ENCODE measurements at regions not wholly inside any gene's neighbourhood (a gene's known extent, or its start where the extent isn't known, plus 50 kb on each side); places are given as distances from the start of the nearest gene placed in this dataset.

- Histone ChIP-seq H2AFZ (ENCODE audit: insufficient read depth, low read length, poor library complexity) (no peak overlapping the region), H3K4me2 (ENCODE audit: low read length) (no peak overlapping the region), H3K79me2 (ENCODE audit: control insufficient read depth, insufficient read depth, low read length, poor library complexity) (no peaks in the 10 kb centered on the region), H2AK5ac (ENCODE audit: low read length) (no peak overlapping the region), H3K79me1 (ENCODE audit: low read length) (no peaks in the 10 kb centered on the region), H2BK5ac (ENCODE audit: low read depth, low read length, poor library complexity) (no peak overlapping the region), H3K4me1 (ENCODE audit: control insufficient read depth in 1 of 2, insufficient read depth in 2 of 2, low read length in 2 of 2) (peaks cover 0 to 2% of the 10 kb centered on the region in 2 experiments), H3K23ac (ENCODE audit: low read length) (no peak overlapping the region), H3K18ac (ENCODE audit: low read length) (no peak overlapping the region), H3K27me3 (ENCODE audit: insufficient read depth, low read length) (no peaks in the 10 kb centered on the region), H3K36me3 (ENCODE audit: control insufficient read depth in 1 of 2, insufficient read depth in 2 of 2, low read length in 2 of 2) (no peaks in the 10 kb centered on the region), H2BK12ac (ENCODE audit: low read length) (no peak overlapping the region), H3K4me3 (ENCODE audit: low read depth, low read length) (no peak overlapping the region), H3K27ac (ENCODE audit: low read depth, low read length) (no peak overlapping the region), H3K14ac (ENCODE audit: low read length) (no peak overlapping the region), H2BK120ac (ENCODE audit: insufficient read depth, low read length, poor library complexity) (no peak overlapping the region), H4K91ac (ENCODE audit: low read depth, low read length) (no peak overlapping the region), H3K9ac (ENCODE audit: low read length) (no peak overlapping the region), H3K9me3 (ENCODE audit: insufficient read depth, low read depth, low read length) (no peaks in the 10 kb centered on the region), H3K4ac (ENCODE audit: low read depth, low read length) (no peak overlapping the region), H4K12ac (ENCODE audit: low read depth, low read length) (no peak overlapping the region), H4K8ac (ENCODE audit: low read depth, low read length) (no peak overlapping the region)
- DNase-seq: no peak
Measured at GRCh38 chr3:35519936-35520335, 119.4 kb upstream of the ARPP21 start.

- Histone ChIP-seq H3K79me1 (ENCODE audit: low read length) (no peaks in the 10 kb centered on the region), H3K27me3 (ENCODE audit: insufficient read depth, low read length) (no peaks in the 10 kb centered on the region), H2AK5ac (ENCODE audit: low read length) (no peak overlapping the region), H3K27ac (ENCODE audit: low read depth, low read length) (no peak overlapping the region), H2BK5ac (ENCODE audit: low read depth, low read length, poor library complexity) (no peak overlapping the region), H3K18ac (ENCODE audit: low read length) (no peak overlapping the region), H3K9ac (ENCODE audit: low read length) (no peak overlapping the region), H4K91ac (ENCODE audit: low read depth, low read length) (no peak overlapping the region), H3K4me3 (ENCODE audit: low read depth, low read length) (no peak overlapping the region), H4K12ac (ENCODE audit: low read depth, low read length) (no peak overlapping the region), H4K8ac (ENCODE audit: low read depth, low read length) (no peak overlapping the region), H3K14ac (ENCODE audit: low read length) (no peak overlapping the region), H3K36me3 (ENCODE audit: control insufficient read depth in 1 of 2, insufficient read depth in 2 of 2, low read length in 2 of 2) (no peaks in the 10 kb centered on the region), H3K9me3 (ENCODE audit: insufficient read depth, low read depth, low read length) (no peaks in the 10 kb centered on the region), H2BK12ac (ENCODE audit: low read length) (no peak overlapping the region), H3K4ac (ENCODE audit: low read depth, low read length) (no peak overlapping the region), H3K4me1 (ENCODE audit: control insufficient read depth in 1 of 2, insufficient read depth in 2 of 2, low read length in 2 of 2) (peaks cover 0 to 2% of the 10 kb centered on the region in 2 experiments), H3K79me2 (ENCODE audit: control insufficient read depth, insufficient read depth, low read length, poor library complexity) (no peaks in the 10 kb centered on the region), H3K4me2 (ENCODE audit: low read length) (no peak overlapping the region), H2AFZ (ENCODE audit: insufficient read depth, low read length, poor library complexity) (no peak overlapping the region), H2BK120ac (ENCODE audit: insufficient read depth, low read length, poor library complexity) (no peak overlapping the region), H3K23ac (ENCODE audit: low read length) (no peak overlapping the region)
- WGBS (ENCODE audit: extremely low coverage, insufficient coverage, insufficient read length): no CpG with 5 or more reads among the region's 3 CpGs
- DNase-seq: no peak
Measured at GRCh38 chr3:35521196-35521595, 118.1 kb upstream of the ARPP21 start.

GRCh38 chr3:35522450-35522849, 116.9 kb upstream of the ARPP21 start:
- no CpG with 5 or more reads among the region's 3 CpGs for WGBS (ENCODE audit: extremely low coverage, insufficient coverage, insufficient read length)
- Histone ChIP-seq H3K79me1 (ENCODE audit: low read length) (no peaks in the 10 kb centered on the region), H2BK120ac (ENCODE audit: insufficient read depth, low read length, poor library complexity) (no peak overlapping the region), H4K91ac (ENCODE audit: low read depth, low read length) (no peak overlapping the region), H4K8ac (ENCODE audit: low read depth, low read length) (no peak overlapping the region), H2BK12ac (ENCODE audit: low read length) (no peak overlapping the region), H3K79me2 (ENCODE audit: control insufficient read depth, insufficient read depth, low read length, poor library complexity) (no peaks in the 10 kb centered on the region), H3K4me1 (ENCODE audit: control insufficient read depth in 1 of 2, insufficient read depth in 2 of 2, low read length in 2 of 2) (peaks cover 0 to 2% of the 10 kb centered on the region in 2 experiments), H2BK5ac (ENCODE audit: low read depth, low read length, poor library complexity) (no peak overlapping the region), H3K27me3 (ENCODE audit: insufficient read depth, low read length) (no peaks in the 10 kb centered on the region), H2AK5ac (ENCODE audit: low read length) (no peak overlapping the region), H3K27ac (ENCODE audit: low read depth, low read length) (no peak overlapping the region), H4K12ac (ENCODE audit: low read depth, low read length) (no peak overlapping the region), H2AFZ (ENCODE audit: insufficient read depth, low read length, poor library complexity) (no peak overlapping the region), H3K14ac (ENCODE audit: low read length) (no peak overlapping the region), H3K4ac (ENCODE audit: low read depth, low read length) (no peak overlapping the region), H3K9ac (ENCODE audit: low read length) (no peak overlapping the region), H3K4me3 (ENCODE audit: low read depth, low read length) (no peak overlapping the region), H3K9me3 (ENCODE audit: insufficient read depth, low read depth, low read length) (no peaks in the 10 kb centered on the region), H3K23ac (ENCODE audit: low read length) (no peak overlapping the region), H3K36me3 (ENCODE audit: control insufficient read depth in 1 of 2, insufficient read depth in 2 of 2, low read length in 2 of 2) (no peaks in the 10 kb centered on the region), H3K18ac (ENCODE audit: low read length) (no peak overlapping the region), H3K4me2 (ENCODE audit: low read length) (no peak overlapping the region)
- no peak for DNase-seq

DNA sequence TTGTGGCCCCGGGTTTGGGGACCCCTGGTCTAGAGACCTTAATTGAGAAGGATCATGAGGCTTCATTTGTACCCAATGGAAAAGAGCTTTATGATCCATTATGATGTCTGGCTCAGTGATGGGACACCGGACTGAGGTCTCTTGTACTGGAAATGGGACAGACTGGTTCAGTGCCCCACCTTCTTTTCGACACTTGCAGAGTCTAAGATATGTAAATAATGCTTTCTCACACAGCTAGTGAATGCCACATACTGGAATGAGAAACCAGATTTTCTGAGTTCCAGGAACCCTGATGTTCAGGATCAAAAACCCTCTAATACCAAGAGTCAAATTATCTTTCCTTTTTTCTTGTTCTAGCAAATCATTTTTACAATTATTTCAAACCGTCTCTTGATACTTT, 116.3 kb upstream of the ARPP21 start:
- peak in 1 of 2 donors; percentile 11 for DNase-seq
- Histone ChIP-seq H3K4me1 (ENCODE audit: control insufficient read depth in 1 of 2, insufficient read depth in 2 of 2, low read length in 2 of 2) (peaks cover 0 to 2% of the 10 kb centered on the region in 2 experiments), H2BK12ac (ENCODE audit: low read length) (peak overlapping the region; percentile 40), H3K18ac (ENCODE audit: low read length) (no peak overlapping the region), H4K12ac (ENCODE audit: low read depth, low read length) (no peak overlapping the region), H3K79me1 (ENCODE audit: low read length) (no peaks in the 10 kb centered on the region), H3K79me2 (ENCODE audit: control insufficient read depth, insufficient read depth, low read length, poor library complexity) (no peaks in the 10 kb centered on the region), H3K23ac (ENCODE audit: low read length) (no peak overlapping the region), H2BK5ac (ENCODE audit: low read depth, low read length, poor library complexity) (no peak overlapping the region), H3K4me2 (ENCODE audit: low read length) (no peak overlapping the region), H2BK120ac (ENCODE audit: insufficient read depth, low read length, poor library complexity) (no peak overlapping the region), H3K27me3 (ENCODE audit: insufficient read depth, low read length) (no peaks in the 10 kb centered on the region), H3K4ac (ENCODE audit: low read depth, low read length) (no peak overlapping the region), H3K9ac (ENCODE audit: low read length) (no peak overlapping the region), H2AK5ac (ENCODE audit: low read length) (no peak overlapping the region), H3K14ac (ENCODE audit: low read length) (no peak overlapping the region), H3K36me3 (ENCODE audit: control insufficient read depth in 1 of 2, insufficient read depth in 2 of 2, low read length in 2 of 2) (no peaks in the 10 kb centered on the region), H4K91ac (ENCODE audit: low read depth, low read length) (no peak overlapping the region), H3K4me3 (ENCODE audit: low read depth, low read length) (no peak overlapping the region), H2AFZ (ENCODE audit: insufficient read depth, low read length, poor library complexity) (no peak overlapping the region), H3K27ac (ENCODE audit: low read depth, low read length) (no peak overlapping the region), H3K9me3 (ENCODE audit: insufficient read depth, low read depth, low read length) (no peaks in the 10 kb centered on the region), H4K8ac (ENCODE audit: low read depth, low read length) (no peak overlapping the region)
- WGBS (ENCODE audit: extremely low coverage, insufficient coverage, insufficient read length): 100% methylated on average over 1 of the region's 4 CpGs

Measured in trophoblast cell (in vitro differentiated cells and primary cell).